ENCODE measurements at regions not wholly inside any gene's neighbourhood (a gene's known extent, or its start where the extent isn't known, plus 50 kb on each side); places are given as distances from the start of the nearest gene placed in this dataset.

- BruUV-seq (replicated peaks), result no TSS peak
- peaks cover 33% of the 10 kb centered on the region for H3K4me1 ChIP-seq (ENCODE audit: control insufficient read depth, insufficient read depth, low read length)
Observed at GRCh38 chr5:125578551-125578950, 832.1 kb upstream of the ZNF608 start.

GRCh38 chr5:125579182-125579581, 832.7 kb upstream of the ZNF608 start:
- intact Hi-C loops (cut with micrococcal nuclease; ENCODE audit: unreplicated experiment) (loop anchor here (10.0 kb wide), 1 partner anchor 164 kb away; no protein-coding TSS in a partner anchor), in situ Hi-C loops (cut with HindIII; ENCODE audit: low pct_unique_long_range_greater_than_20kb, low sequenced_read_pairs) (no loop called here)
- H3K4me3 ChIP-seq (ENCODE audit: low read depth in 2 of 2, low read length in 2 of 2), result no peak overlapping the region
- no peaks in the 10 kb centered on the region for H3K36me3 ChIP-seq (ENCODE audit: control insufficient read depth, insufficient read depth, low read length)
- ChIA-PET CTCF (no interaction called here), POLR2A (interaction anchor here (0.6 kb wide), 1 partner anchor 228 kb away, joined by 4 read pairs; no protein-coding TSS in a partner anchor)
- H3K9me3 ChIP-seq (ENCODE audit: control insufficient read depth, insufficient read depth, low read depth, low read length), result no peaks in the 10 kb centered on the region
- H3K27ac ChIP-seq (ENCODE audit: low read length), result peak overlapping the region; percentile 81
- H3K4me1 ChIP-seq (ENCODE audit: control insufficient read depth, insufficient read depth, low read length), result peaks cover 27% of the 10 kb centered on the region
- DNase-seq (ENCODE audit: low read depth, low spot score), result no peak
- no peaks in the 10 kb centered on the region for H3K27me3 ChIP-seq (ENCODE audit: control insufficient read depth, insufficient read depth, low read length)
- TF ChIP-seq, protein P1, sequence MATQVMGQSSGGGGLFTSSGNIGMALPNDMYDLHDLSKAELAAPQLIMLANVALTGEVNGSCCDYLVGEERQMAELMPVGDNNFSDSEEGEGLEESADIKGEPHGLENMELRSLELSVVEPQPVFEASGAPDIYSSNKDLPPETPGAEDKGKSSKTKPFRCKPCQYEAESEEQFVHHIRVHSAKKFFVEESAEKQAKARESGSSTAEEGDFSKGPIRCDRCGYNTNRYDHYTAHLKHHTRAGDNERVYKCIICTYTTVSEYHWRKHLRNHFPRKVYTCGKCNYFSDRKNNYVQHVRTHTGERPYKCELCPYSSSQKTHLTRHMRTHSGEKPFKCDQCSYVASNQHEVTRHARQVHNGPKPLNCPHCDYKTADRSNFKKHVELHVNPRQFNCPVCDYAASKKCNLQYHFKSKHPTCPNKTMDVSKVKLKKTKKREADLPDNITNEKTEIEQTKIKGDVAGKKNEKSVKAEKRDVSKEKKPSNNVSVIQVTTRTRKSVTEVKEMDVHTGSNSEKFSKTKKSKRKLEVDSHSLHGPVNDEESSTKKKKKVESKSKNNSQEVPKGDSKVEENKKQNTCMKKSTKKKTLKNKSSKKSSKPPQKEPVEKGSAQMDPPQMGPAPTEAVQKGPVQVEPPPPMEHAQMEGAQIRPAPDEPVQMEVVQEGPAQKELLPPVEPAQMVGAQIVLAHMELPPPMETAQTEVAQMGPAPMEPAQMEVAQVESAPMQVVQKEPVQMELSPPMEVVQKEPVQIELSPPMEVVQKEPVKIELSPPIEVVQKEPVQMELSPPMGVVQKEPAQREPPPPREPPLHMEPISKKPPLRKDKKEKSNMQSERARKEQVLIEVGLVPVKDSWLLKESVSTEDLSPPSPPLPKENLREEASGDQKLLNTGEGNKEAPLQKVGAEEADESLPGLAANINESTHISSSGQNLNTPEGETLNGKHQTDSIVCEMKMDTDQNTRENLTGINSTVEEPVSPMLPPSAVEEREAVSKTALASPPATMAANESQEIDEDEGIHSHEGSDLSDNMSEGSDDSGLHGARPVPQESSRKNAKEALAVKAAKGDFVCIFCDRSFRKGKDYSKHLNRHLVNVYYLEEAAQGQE (IDR thresholded peaks at IDR 0.05; ENCODE audit: insufficient read depth in 1 of 2, low read depth in 2 of 2, low read length in 1 of 2), result no peak
- TF ChIP-seq POLR2AphosphoS5 (IDR thresholded peaks at IDR 0.05; ENCODE audit: low read depth, low read length) (no peak), TCF7L2 (IDR thresholded peaks at IDR 0.05; ENCODE audit: low read depth, low read length) (no peak), SIN3A (IDR thresholded peaks at IDR 0.05; ENCODE audit: borderline replicate concordance, insufficient read depth, low read depth, low read length) (no peak)
- TF ChIP-seq, protein P2, sequence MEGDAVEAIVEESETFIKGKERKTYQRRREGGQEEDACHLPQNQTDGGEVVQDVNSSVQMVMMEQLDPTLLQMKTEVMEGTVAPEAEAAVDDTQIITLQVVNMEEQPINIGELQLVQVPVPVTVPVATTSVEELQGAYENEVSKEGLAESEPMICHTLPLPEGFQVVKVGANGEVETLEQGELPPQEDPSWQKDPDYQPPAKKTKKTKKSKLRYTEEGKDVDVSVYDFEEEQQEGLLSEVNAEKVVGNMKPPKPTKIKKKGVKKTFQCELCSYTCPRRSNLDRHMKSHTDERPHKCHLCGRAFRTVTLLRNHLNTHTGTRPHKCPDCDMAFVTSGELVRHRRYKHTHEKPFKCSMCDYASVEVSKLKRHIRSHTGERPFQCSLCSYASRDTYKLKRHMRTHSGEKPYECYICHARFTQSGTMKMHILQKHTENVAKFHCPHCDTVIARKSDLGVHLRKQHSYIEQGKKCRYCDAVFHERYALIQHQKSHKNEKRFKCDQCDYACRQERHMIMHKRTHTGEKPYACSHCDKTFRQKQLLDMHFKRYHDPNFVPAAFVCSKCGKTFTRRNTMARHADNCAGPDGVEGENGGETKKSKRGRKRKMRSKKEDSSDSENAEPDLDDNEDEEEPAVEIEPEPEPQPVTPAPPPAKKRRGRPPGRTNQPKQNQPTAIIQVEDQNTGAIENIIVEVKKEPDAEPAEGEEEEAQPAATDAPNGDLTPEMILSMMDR (IDR thresholded peaks at IDR 0.05), result no peak
- BruUV-seq (replicated peaks), result no TSS peak
- ATAC-seq, result no peak

More at GRCh38 chr5:125578551-125578950, 832.1 kb upstream of the ZNF608 start:
- ChIA-PET POLR2A (no interaction called here), CTCF (no interaction called here)
- Histone ChIP-seq H3K27me3 (ENCODE audit: control insufficient read depth, insufficient read depth, low read length) (no peaks in the 10 kb centered on the region), H3K4me3 (ENCODE audit: low read depth in 2 of 2, low read length in 2 of 2) (no peak overlapping the region), H3K9me3 (ENCODE audit: control insufficient read depth, insufficient read depth, low read depth, low read length) (no peaks in the 10 kb centered on the region), H3K27ac (ENCODE audit: low read length) (peak overlapping the region; percentile 81; the same call in 1 of the 2 replicates), H3K36me3 (ENCODE audit: control insufficient read depth, insufficient read depth, low read length) (no peaks in the 10 kb centered on the region)
- no peak for DNase-seq (ENCODE audit: low read depth, low spot score)
- ATAC-seq, result no peak
- intact Hi-C loops (cut with micrococcal nuclease; ENCODE audit: unreplicated experiment), result loop anchor here (10.0 kb wide), 1 partner anchor 164 kb away; no protein-coding TSS in a partner anchor
- in situ Hi-C loops (cut with HindIII; ENCODE audit: low pct_unique_long_range_greater_than_20kb, low sequenced_read_pairs), result no loop called here
- TF ChIP-seq, protein P2 (IDR thresholded peaks at IDR 0.05), result no peak
- no peak for TF ChIP-seq TCF7L2 (IDR thresholded peaks at IDR 0.05; ENCODE audit: low read depth, low read length)
- no peak for TF ChIP-seq POLR2AphosphoS5 (IDR thresholded peaks at IDR 0.05; ENCODE audit: low read depth, low read length)
- TF ChIP-seq, protein P1 (IDR thresholded peaks at IDR 0.05; ENCODE audit: insufficient read depth in 1 of 2, low read depth in 2 of 2, low read length in 1 of 2), result no peak
- no peak for TF ChIP-seq SIN3A (IDR thresholded peaks at IDR 0.05; ENCODE audit: borderline replicate concordance, insufficient read depth, low read depth, low read length)
